Neural cell (in vitro differentiated cells): ENCODE measurements at regions not wholly inside any gene's neighbourhood (a gene's known extent, or its start where the extent isn't known, plus 50 kb on each side); places are given as distances from the start of the nearest gene placed in this dataset.

Experiments
- H2AFZ ChIP-seq: fragments of 200-600, 300-800 bp; sonication (generic), shearing (Covaris generic); 2 replicates; pipeline ENCODE4 v1.6.0; 2014; ENCODE audit warnings: low read depth, mild to moderate bottlenecking, antibody characterized with exemption, low read length, moderate library complexity
- H3F3A ChIP-seq: fragments of 200-600 bp; shearing (Covaris generic); 2 replicates; pipeline ENCODE4 v1.6.1; 2016; ENCODE audit warnings: mild to moderate bottlenecking, moderate library complexity, mixed read lengths, antibody characterized with exemption, low read length; ENCODE audit not compliant: insufficient read depth, poor library complexity, severe bottlenecking
- H3K27ac ChIP-seq: fragments of 200-600, 300-800 bp; sonication (generic), shearing (Covaris generic); 2 replicates; pipeline ENCODE4 v1.5.1; 2014; ENCODE audit warnings: mild to moderate bottlenecking, low read length, moderate library complexity
- H3K27me3 ChIP-seq: fragments of 300-800, 200-600 bp; sonication (generic), shearing (Covaris generic); 2 replicates; pipeline ENCODE4 v1.6.0; 2014; ENCODE audit warnings: mild to moderate bottlenecking, low read depth, low read length, moderate library complexity; ENCODE audit not compliant: insufficient read depth
- H3K36me3 ChIP-seq: fragments of 300-800, 200-600 bp; sonication (generic), shearing (Covaris generic); 2 replicates; pipeline ENCODE4 v1.5.1; 2014; ENCODE audit warnings: mild to moderate bottlenecking, antibody characterized with exemption, low read length, moderate library complexity; ENCODE audit not compliant: insufficient read depth
- H3K4me2 ChIP-seq: fragments of 300-800, 200-600 bp; sonication (generic), shearing (Covaris generic); 2 replicates; pipeline ENCODE4 v1.6.0; 2014; ENCODE audit warnings: mild to moderate bottlenecking, low read length
- H3K4me3 ChIP-seq: fragments of 300-800, 200-600 bp; sonication (generic), shearing (Covaris generic); 2 replicates; pipeline ENCODE4 v1.5.1; 2014; ENCODE audit warnings: mild to moderate bottlenecking, low read length, moderate library complexity
- H3K79me2 ChIP-seq: fragments of 200-600 bp; shearing (Covaris generic); replicated peaks from 2 replicates; pipeline ENCODE4 v1.6.0; 2014; ENCODE audit warnings: mild to moderate bottlenecking, low read length, moderate library complexity; ENCODE audit not compliant: insufficient read depth
- H3K9ac ChIP-seq: fragments of 300-800, 200-600 bp; sonication (generic), shearing (Covaris generic); 2 replicates; pipeline ENCODE4 v1.6.1; 2016; ENCODE audit warnings: mild to moderate bottlenecking, low read length, mixed read lengths
- H3K9me2 ChIP-seq: fragments of 200-600 bp; shearing (Covaris generic); 2 replicates; pipeline ENCODE4 v1.6.1; 2016; ENCODE audit warnings: mild to moderate bottlenecking, low read length, mixed read lengths; ENCODE audit not compliant: insufficient read depth
- H3K9me3 ChIP-seq: fragments of 200-600, 300-800 bp; sonication (generic), shearing (Covaris generic); 2 replicates; pipeline ENCODE4 v1.6.1; 2016; ENCODE audit warnings: mild to moderate bottlenecking, mixed run types, low read length, moderate library complexity, mixed read lengths
- H4K20me1 ChIP-seq: fragments of 200-600 bp; shearing (Covaris generic); 2 replicates; pipeline ENCODE4 v1.6.1; 2016; ENCODE audit warnings: mild to moderate bottlenecking, mixed run types; ENCODE audit not compliant: insufficient read depth
- EP300 ChIP-seq: fragments of 450-650 bp; conservative IDR thresholded peaks from 2 replicates; pipeline ENCODE4 v1.6.1; 2014; ENCODE audit warnings: antibody characterized with exemption, mild to moderate bottlenecking, moderate library complexity; ENCODE audit not compliant: poor library complexity, severe bottlenecking
- EZH2 ChIP-seq: fragments of 200-600, 300-800 bp; shearing (Covaris generic), sonication (generic); IDR thresholded peaks from 2 replicates; pipeline ENCODE4 v1.6.1; 2014; ENCODE audit warnings: antibody characterized with exemption, low read length, borderline replicate concordance, mild to moderate bottlenecking; ENCODE audit not compliant: insufficient read depth, poor library complexity, severe bottlenecking
- MXI1 ChIP-seq: fragments of 450-650 bp; conservative IDR thresholded peaks from 2 replicates; pipeline ENCODE4 v1.6.1; 2014; ENCODE audit warnings: antibody characterized with exemption, mild to moderate bottlenecking; ENCODE audit not compliant: poor library complexity, severe bottlenecking
- POLR2AphosphoS5 ChIP-seq: IDR thresholded peaks from 2 replicates; pipeline ENCODE4 v1.6.1; 2012
- RAD21 ChIP-seq: fragments of 450-650 bp; conservative IDR thresholded peaks from 2 replicates; pipeline ENCODE4 v1.6.1; 2014; ENCODE audit warnings: antibody characterized with exemption, mild to moderate bottlenecking, moderate library complexity
- SMC3 ChIP-seq: fragments of 450-650 bp; conservative IDR thresholded peaks from 2 replicates; pipeline ENCODE4 v1.6.1; 2014; ENCODE audit warnings: antibody characterized with exemption, mild to moderate bottlenecking, moderate library complexity; ENCODE audit not compliant: poor library complexity
- TAF1 ChIP-seq: IDR thresholded peaks from 2 replicates; pipeline ENCODE4 v1.6.1; 2012; ENCODE audit warnings: low read depth
- TF ChIP-seq, protein P1 (sequence below): fragments of 450-650 bp; IDR thresholded peaks from 2 replicates; pipeline ENCODE4 v1.5.1; 2014; ENCODE audit warnings: antibody characterized with exemption, mild to moderate bottlenecking, moderate library complexity; ENCODE audit not compliant: poor library complexity, severe bottlenecking
- TF ChIP-seq, protein P2 (sequence below): IDR thresholded peaks from 2 replicates; pipeline ENCODE4 v1.6.1; 2012; ENCODE audit warnings: borderline replicate concordance

DNA sequence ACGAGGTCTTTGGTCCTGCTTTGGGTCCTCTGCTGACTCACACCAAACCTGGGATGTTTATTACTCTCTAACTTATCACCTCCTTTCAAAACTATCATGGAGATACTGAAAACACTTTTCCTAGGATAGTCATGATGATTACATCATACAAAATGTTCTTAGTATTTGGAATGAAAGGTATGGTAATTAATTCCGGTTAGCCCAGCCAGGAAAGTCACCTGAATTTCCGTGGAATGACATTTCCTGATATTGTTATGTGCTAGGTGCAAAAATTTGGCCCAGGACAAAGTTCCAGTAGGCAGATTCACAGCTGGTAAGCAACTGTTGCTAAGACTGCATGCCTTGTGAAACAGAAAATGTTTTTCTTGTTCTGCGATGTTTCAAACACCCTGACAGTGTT is 203.4 kb downstream of the ZNF648 start:
- H3K4me2 ChIP-seq: no peak overlapping the region
- H3F3A ChIP-seq: no peaks in the 10 kb centered on the region
- no peak overlapping the region for H3K9ac ChIP-seq
- TF ChIP-seq RAD21: no peak
- TF ChIP-seq EP300: no peak
- TF ChIP-seq, protein P1, sequence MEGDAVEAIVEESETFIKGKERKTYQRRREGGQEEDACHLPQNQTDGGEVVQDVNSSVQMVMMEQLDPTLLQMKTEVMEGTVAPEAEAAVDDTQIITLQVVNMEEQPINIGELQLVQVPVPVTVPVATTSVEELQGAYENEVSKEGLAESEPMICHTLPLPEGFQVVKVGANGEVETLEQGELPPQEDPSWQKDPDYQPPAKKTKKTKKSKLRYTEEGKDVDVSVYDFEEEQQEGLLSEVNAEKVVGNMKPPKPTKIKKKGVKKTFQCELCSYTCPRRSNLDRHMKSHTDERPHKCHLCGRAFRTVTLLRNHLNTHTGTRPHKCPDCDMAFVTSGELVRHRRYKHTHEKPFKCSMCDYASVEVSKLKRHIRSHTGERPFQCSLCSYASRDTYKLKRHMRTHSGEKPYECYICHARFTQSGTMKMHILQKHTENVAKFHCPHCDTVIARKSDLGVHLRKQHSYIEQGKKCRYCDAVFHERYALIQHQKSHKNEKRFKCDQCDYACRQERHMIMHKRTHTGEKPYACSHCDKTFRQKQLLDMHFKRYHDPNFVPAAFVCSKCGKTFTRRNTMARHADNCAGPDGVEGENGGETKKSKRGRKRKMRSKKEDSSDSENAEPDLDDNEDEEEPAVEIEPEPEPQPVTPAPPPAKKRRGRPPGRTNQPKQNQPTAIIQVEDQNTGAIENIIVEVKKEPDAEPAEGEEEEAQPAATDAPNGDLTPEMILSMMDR: no peak
- TF ChIP-seq POLR2AphosphoS5: no peak
- TF ChIP-seq, protein P2, sequence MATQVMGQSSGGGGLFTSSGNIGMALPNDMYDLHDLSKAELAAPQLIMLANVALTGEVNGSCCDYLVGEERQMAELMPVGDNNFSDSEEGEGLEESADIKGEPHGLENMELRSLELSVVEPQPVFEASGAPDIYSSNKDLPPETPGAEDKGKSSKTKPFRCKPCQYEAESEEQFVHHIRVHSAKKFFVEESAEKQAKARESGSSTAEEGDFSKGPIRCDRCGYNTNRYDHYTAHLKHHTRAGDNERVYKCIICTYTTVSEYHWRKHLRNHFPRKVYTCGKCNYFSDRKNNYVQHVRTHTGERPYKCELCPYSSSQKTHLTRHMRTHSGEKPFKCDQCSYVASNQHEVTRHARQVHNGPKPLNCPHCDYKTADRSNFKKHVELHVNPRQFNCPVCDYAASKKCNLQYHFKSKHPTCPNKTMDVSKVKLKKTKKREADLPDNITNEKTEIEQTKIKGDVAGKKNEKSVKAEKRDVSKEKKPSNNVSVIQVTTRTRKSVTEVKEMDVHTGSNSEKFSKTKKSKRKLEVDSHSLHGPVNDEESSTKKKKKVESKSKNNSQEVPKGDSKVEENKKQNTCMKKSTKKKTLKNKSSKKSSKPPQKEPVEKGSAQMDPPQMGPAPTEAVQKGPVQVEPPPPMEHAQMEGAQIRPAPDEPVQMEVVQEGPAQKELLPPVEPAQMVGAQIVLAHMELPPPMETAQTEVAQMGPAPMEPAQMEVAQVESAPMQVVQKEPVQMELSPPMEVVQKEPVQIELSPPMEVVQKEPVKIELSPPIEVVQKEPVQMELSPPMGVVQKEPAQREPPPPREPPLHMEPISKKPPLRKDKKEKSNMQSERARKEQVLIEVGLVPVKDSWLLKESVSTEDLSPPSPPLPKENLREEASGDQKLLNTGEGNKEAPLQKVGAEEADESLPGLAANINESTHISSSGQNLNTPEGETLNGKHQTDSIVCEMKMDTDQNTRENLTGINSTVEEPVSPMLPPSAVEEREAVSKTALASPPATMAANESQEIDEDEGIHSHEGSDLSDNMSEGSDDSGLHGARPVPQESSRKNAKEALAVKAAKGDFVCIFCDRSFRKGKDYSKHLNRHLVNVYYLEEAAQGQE: no peak
- TF ChIP-seq TAF1: no peak
- no peak for TF ChIP-seq MXI1
- no peak for TF ChIP-seq EZH2
- no peak for TF ChIP-seq SMC3
- H3K27me3 ChIP-seq: no peaks in the 10 kb centered on the region
- peaks cover 5% of the 10 kb centered on the region for H3K9me3 ChIP-seq
- no peaks in the 10 kb centered on the region for H3K9me2 ChIP-seq
- no peak overlapping the region for H3K27ac ChIP-seq
- no peaks in the 10 kb centered on the region for H3K36me3 ChIP-seq
- H3K79me2 ChIP-seq: no peaks in the 10 kb centered on the region
- no peak overlapping the region for H2AFZ ChIP-seq
- H3K4me3 ChIP-seq: no peak overlapping the region
- H4K20me1 ChIP-seq: no peaks in the 10 kb centered on the region
